HEK293 (cell line): ENCODE measurements at regions not wholly inside any gene's neighbourhood (a gene's known extent, or its start where the extent isn't known, plus 50 kb on each side); places are given as distances from the start of the nearest gene placed in this dataset.
"Not testable (repeated sequence)": the region's sequence is repeated elsewhere in the genome, so short reads cannot be mapped to it uniquely, and the experiment has no call there.

Source experiments
- CTCF ChIA-PET: fragments of 350-600 bp; formaldehyde crosslinking; extraction: SDS; loops from one replicate; lab custom pipeline; 2021; ENCODE audit warnings: antibody characterized with exemption; lab: Yijun Ruan, JAX
- POLR2A ChIA-PET: fragments of 300-600 bp; formaldehyde crosslinking; extraction: SDS; loops from one replicate; lab custom pipeline; 2020; ENCODE audit warnings: antibody characterized with exemption, inconsistent platforms; lab: Yijun Ruan, JAX
- H3K27ac ChIP-seq: fragments of 200-500 bp; sonication (Bioruptor generic); 2 replicates; pipeline ENCODE4 v1.5.1; 2014; ENCODE audit warnings: low read depth, low read length, control low read depth, inconsistent platforms; ENCODE audit errors: extremely low read depth
- H3K36me3 ChIP-seq, 2 experiments: fragments of 200-500 bp in 1 of 2; sonication (Bioruptor generic) in 1 of 2; 1 replicate in 1 of 2; 2 replicates in 1 of 2; pipeline ENCODE4 v1.5.1; 2014 to 2017; ENCODE audit warnings: inconsistent platforms in 2 of 2, low read length in 2 of 2; ENCODE audit not compliant: control insufficient read depth in 2 of 2, insufficient read depth in 1 of 2
- H3K4me1 ChIP-seq: fragments of 200-500 bp; sonication (Bioruptor generic); 2 replicates; pipeline ENCODE4 v1.5.1; 2014; ENCODE audit warnings: mild to moderate bottlenecking, low read length, inconsistent platforms; ENCODE audit not compliant: control insufficient read depth, insufficient read depth
- H3K4me3 ChIP-seq: 2 replicates; pipeline ENCODE4 v1.5.1; 2011; ENCODE audit warnings: low read depth, mild to moderate bottlenecking, control low read depth, low read length, moderate library complexity
- H3K9me3 ChIP-seq: fragments of 200-500 bp; sonication (Bioruptor generic); 2 replicates; pipeline ENCODE4 v1.5.1; 2014; ENCODE audit warnings: low read depth, low read length, inconsistent platforms; ENCODE audit not compliant: control insufficient read depth, insufficient read depth
- BCL6B ChIP-seq: fragments of 450-650 bp; formaldehyde crosslinking; IDR thresholded peaks from 2 replicates; pipeline ENCODE4 v1.5.1; 2017; ENCODE audit warnings: missing biosample characterization, missing genetic modification characterization
- KLF8 ChIP-seq: fragments of 450-650 bp; formaldehyde crosslinking; IDR thresholded peaks from 2 replicates; pipeline ENCODE4 v1.5.1; 2016; ENCODE audit warnings: missing biosample characterization, missing genetic modification characterization
- KLF9 ChIP-seq: fragments of 450-650 bp; formaldehyde crosslinking; IDR thresholded peaks from 2 replicates; pipeline ENCODE4 v1.5.1; 2016; ENCODE audit warnings: missing biosample characterization, missing genetic modification characterization, low read depth
- MZF1 ChIP-seq: fragments of 450-650 bp; formaldehyde crosslinking; IDR thresholded peaks from 2 replicates; pipeline ENCODE4 v1.5.1; 2017; ENCODE audit warnings: missing biosample characterization, missing genetic modification characterization, borderline replicate concordance
- OSR2 ChIP-seq: fragments of 450-650 bp; formaldehyde crosslinking; IDR thresholded peaks from 2 replicates; pipeline ENCODE4 v1.5.1; 2016; ENCODE audit warnings: missing biosample characterization, missing genetic modification characterization
- SP7 ChIP-seq: fragments of 450-650 bp; formaldehyde crosslinking; IDR thresholded peaks from 2 replicates; pipeline ENCODE4 v1.5.1; 2016; ENCODE audit warnings: missing biosample characterization, missing genetic modification characterization
- ZBTB21 ChIP-seq: fragments of 450-650 bp; formaldehyde crosslinking; IDR thresholded peaks from 2 replicates; pipeline ENCODE4 v1.5.1; 2017; ENCODE audit warnings: missing biosample characterization, missing genetic modification characterization
- ZBTB6 ChIP-seq: fragments of 450-650 bp; formaldehyde crosslinking; IDR thresholded peaks from 2 replicates; pipeline ENCODE4 v1.5.1; 2017; ENCODE audit warnings: missing biosample characterization, missing genetic modification characterization
- ZEB2 ChIP-seq: fragments of 450-650 bp; formaldehyde crosslinking; IDR thresholded peaks from 2 replicates; pipeline ENCODE4 v1.5.1; 2016; ENCODE audit warnings: missing biosample characterization, missing genetic modification characterization
- ZNF146 ChIP-seq: fragments of 450-650 bp; formaldehyde crosslinking; IDR thresholded peaks from 2 replicates; pipeline ENCODE4 v1.5.1; 2016; ENCODE audit warnings: missing biosample characterization, missing genetic modification characterization
- ZNF16 ChIP-seq: fragments of 450-650 bp; formaldehyde crosslinking; IDR thresholded peaks from 2 replicates; pipeline ENCODE4 v1.5.1; 2016; ENCODE audit warnings: low read depth, missing biosample characterization, missing genetic modification characterization
- ZNF175 ChIP-seq: fragments of 450-650 bp; formaldehyde crosslinking; IDR thresholded peaks from 2 replicates; pipeline ENCODE4 v1.5.1; 2016; ENCODE audit warnings: missing biosample characterization, missing genetic modification characterization
- ZNF211 ChIP-seq: fragments of 450-650 bp; formaldehyde crosslinking; IDR thresholded peaks from 2 replicates; pipeline ENCODE4 v1.5.1; 2016; ENCODE audit warnings: low read depth, missing biosample characterization, missing genetic modification characterization
- ZNF23 ChIP-seq: fragments of 450-650 bp; formaldehyde crosslinking; IDR thresholded peaks from 2 replicates; pipeline ENCODE4 v1.5.1; 2016; ENCODE audit warnings: missing biosample characterization, missing genetic modification characterization, borderline replicate concordance
- ZNF501 ChIP-seq: fragments of 450-650 bp; formaldehyde crosslinking; IDR thresholded peaks from 2 replicates; pipeline ENCODE4 v1.5.1; 2016; ENCODE audit warnings: missing biosample characterization, missing genetic modification characterization
- ZNF571 ChIP-seq: fragments of 450-650 bp; formaldehyde crosslinking; IDR thresholded peaks from 2 replicates; pipeline ENCODE4 v1.5.0; 2017; ENCODE audit warnings: missing biosample characterization, missing genetic modification characterization
- ZNF585B ChIP-seq: fragments of 450-650 bp; formaldehyde crosslinking; IDR thresholded peaks from 2 replicates; pipeline ENCODE4 v1.5.1; 2016; ENCODE audit warnings: missing biosample characterization, missing genetic modification characterization
- ZNF843 ChIP-seq: fragments of 450-650 bp; formaldehyde crosslinking; IDR thresholded peaks from 2 replicates; pipeline ENCODE4 v1.5.1; 2016; ENCODE audit warnings: missing biosample characterization, missing genetic modification characterization
- ZSCAN23 ChIP-seq: fragments of 450-650 bp; formaldehyde crosslinking; IDR thresholded peaks from 2 replicates; pipeline ENCODE4 v1.5.1; 2016; ENCODE audit warnings: missing biosample characterization, missing genetic modification characterization
- TF ChIP-seq, protein P1 (sequence below): fragments of 450-650 bp; formaldehyde crosslinking; IDR thresholded peaks from 2 replicates; pipeline ENCODE4 v1.5.1; 2016; ENCODE audit warnings: missing biosample characterization, missing genetic modification characterization
- TF ChIP-seq, protein P2 (sequence below): fragments of 450-650 bp; formaldehyde crosslinking; IDR thresholded peaks from 2 replicates; pipeline ENCODE4 v1.5.1; 2017; ENCODE audit warnings: missing biosample characterization, missing genetic modification characterization
- TF ChIP-seq, protein P3 (sequence below): fragments of 450-650 bp; formaldehyde crosslinking; IDR thresholded peaks from 2 replicates; pipeline ENCODE4 v1.5.1; 2017; ENCODE audit warnings: missing biosample characterization, missing genetic modification characterization

DNA sequence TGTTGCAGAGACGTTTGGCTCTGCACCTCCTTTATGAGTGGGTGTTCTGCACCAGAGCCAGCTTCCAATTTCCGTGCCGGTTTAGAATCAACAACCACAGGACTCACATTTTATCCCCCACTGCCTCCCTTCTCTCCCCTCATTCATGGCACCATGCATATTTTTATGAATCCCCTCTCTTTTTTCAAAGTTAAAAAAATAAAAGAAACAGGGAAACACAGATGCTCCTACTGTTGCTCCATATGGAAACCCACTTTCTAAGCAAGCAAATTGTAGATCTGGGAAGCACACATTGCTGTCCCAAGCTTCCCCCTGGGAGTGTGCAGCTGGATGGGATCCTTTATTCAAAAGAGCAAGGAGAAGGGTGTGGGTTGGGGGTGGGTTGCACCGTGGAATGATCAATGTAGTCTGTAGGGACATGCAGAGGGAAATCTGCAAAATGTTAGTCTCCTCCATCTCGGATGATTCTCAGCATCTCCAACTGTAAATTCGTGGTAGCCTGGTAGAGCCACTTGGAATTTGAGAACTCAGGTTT, 410.0 kb upstream of the ADAMTSL1 start:
- H3K9me3 ChIP-seq, result no peaks in the 10 kb centered on the region
- CTCF ChIA-PET, result interaction anchor here (0.7 to 1.1 kb wide), 3 partner anchors 20 to 249 kb away, joined by 3 read pairs; no protein-coding TSS in a partner anchor
- POLR2A ChIA-PET, result no interaction called here
- TF ChIP-seq ZSCAN23 (tag by site-specific recombination) (no peak), KLF8 (tag by site-specific recombination) (no peak), ZNF571 (tag by site-specific recombination) (no peak), MZF1 (peak; percentile 49; the same call in 1 of the 2 replicates), ZNF585B (tag by site-specific recombination) (peak; percentile 54), BCL6B (tag by site-specific recombination) (no peak), ZNF501 (tag by site-specific recombination) (no peak)
- H3K27ac ChIP-seq, result no peak overlapping the region
- H3K4me1 ChIP-seq, result no peaks in the 10 kb centered on the region
- H3K36me3 ChIP-seq, result no peaks in the 10 kb centered on the region
- H3K4me3 ChIP-seq, result no peak overlapping the region

GRCh38 chr9:18066608-18067007, 407.3 kb upstream of the ADAMTSL1 start:
- CTCF ChIA-PET, result interaction anchor here (1.1 to 1.5 kb wide), 2 partner anchors 76 to 256 kb away, joined by 3 to 4 read pairs; no protein-coding TSS in a partner anchor
- H3K36me3 ChIP-seq, H3K4me3 ChIP-seq, POLR2A ChIA-PET: not testable (repeated sequence)
- peak; percentile 92 for TF ChIP-seq ZNF146
- TF ChIP-seq, all 188 proteins: peak for 1; not testable (repeated sequence) for 187
- H3K9me3 ChIP-seq, H3K27ac ChIP-seq, H3K4me1 ChIP-seq: not testable (repeated sequence)

DNA sequence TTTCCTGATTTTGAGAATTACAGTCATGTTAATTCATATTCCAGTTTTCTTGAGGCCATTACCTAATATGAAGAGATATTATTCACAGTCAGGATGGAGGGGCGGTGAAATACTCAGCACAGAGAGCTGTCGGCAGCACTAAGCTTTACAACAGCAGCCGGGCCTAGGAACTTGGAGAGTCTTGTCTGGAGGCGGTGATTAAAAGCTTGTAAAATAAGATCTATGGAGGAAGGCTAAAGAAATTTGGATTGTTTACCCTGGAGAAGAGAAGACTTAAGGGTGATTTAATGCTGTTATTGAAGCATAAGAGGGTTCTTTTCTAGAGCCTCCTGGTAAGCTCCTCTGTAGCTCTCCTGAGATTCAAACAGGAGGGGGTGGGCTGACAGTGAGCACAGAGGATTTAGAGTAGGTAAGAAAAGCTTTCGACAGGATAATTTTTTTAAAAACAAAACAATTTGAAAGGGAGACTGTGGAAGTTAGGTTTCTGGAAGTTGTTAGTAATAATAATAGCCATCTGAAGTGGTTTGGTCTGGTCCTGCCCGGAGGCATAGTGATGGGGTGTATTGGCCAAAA, 406.3 kb upstream of the ADAMTSL1 start:
- ChIA-PET POLR2A (no interaction called here), CTCF (interaction anchor here (1.0 to 1.1 kb wide), 2 partner anchors 75 to 78 kb away, joined by 3 read pairs; no protein-coding TSS in a partner anchor)
- H3K36me3 ChIP-seq, result no peaks in the 10 kb centered on the region
- H3K4me3 ChIP-seq, result no peak overlapping the region
- H3K4me1 ChIP-seq, result no peaks in the 10 kb centered on the region
- no peak overlapping the region for H3K27ac ChIP-seq
- H3K9me3 ChIP-seq, result no peaks in the 10 kb centered on the region
- TF ChIP-seq ZEB2 (tag by site-specific recombination), result no peak
- no peak for TF ChIP-seq KLF9
- TF ChIP-seq, protein P1, sequence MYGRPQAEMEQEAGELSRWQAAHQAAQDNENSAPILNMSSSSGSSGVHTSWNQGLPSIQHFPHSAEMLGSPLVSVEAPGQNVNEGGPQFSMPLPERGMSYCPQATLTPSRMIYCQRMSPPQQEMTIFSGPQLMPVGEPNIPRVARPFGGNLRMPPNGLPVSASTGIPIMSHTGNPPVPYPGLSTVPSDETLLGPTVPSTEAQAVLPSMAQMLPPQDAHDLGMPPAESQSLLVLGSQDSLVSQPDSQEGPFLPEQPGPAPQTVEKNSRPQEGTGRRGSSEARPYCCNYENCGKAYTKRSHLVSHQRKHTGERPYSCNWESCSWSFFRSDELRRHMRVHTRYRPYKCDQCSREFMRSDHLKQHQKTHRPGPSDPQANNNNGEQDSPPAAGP (tag by site-specific recombination), result no peak
- TF ChIP-seq, protein P2, sequence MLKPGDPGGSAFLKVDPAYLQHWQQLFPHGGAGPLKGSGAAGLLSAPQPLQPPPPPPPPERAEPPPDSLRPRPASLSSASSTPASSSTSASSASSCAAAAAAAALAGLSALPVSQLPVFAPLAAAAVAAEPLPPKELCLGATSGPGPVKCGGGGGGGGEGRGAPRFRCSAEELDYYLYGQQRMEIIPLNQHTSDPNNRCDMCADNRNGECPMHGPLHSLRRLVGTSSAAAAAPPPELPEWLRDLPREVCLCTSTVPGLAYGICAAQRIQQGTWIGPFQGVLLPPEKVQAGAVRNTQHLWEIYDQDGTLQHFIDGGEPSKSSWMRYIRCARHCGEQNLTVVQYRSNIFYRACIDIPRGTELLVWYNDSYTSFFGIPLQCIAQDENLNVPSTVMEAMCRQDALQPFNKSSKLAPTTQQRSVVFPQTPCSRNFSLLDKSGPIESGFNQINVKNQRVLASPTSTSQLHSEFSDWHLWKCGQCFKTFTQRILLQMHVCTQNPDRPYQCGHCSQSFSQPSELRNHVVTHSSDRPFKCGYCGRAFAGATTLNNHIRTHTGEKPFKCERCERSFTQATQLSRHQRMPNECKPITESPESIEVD (tag by site-specific recombination), result peak; percentile 85
- no peak for TF ChIP-seq ZNF211 (tag by site-specific recombination)
- no peak for TF ChIP-seq ZNF16 (tag by site-specific recombination)
- no peak for TF ChIP-seq ZNF23
- TF ChIP-seq ZNF843, result peak; percentile 55; the same call in 1 of the 2 replicates
- TF ChIP-seq OSR2 (tag by site-specific recombination), result peak; percentile 52; the same call in 1 of the 2 replicates
- TF ChIP-seq, protein P3, sequence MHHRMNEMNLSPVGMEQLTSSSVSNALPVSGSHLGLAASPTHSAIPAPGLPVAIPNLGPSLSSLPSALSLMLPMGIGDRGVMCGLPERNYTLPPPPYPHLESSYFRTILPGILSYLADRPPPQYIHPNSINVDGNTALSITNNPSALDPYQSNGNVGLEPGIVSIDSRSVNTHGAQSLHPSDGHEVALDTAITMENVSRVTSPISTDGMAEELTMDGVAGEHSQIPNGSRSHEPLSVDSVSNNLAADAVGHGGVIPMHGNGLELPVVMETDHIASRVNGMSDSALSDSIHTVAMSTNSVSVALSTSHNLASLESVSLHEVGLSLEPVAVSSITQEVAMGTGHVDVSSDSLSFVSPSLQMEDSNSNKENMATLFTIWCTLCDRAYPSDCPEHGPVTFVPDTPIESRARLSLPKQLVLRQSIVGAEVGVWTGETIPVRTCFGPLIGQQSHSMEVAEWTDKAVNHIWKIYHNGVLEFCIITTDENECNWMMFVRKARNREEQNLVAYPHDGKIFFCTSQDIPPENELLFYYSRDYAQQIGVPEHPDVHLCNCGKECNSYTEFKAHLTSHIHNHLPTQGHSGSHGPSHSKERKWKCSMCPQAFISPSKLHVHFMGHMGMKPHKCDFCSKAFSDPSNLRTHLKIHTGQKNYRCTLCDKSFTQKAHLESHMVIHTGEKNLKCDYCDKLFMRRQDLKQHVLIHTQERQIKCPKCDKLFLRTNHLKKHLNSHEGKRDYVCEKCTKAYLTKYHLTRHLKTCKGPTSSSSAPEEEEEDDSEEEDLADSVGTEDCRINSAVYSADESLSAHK, result 0 out of 2 replicates have a peak, but pooled peaks have one; percentile 14
- TF ChIP-seq ZBTB6 (tag by site-specific recombination), result peak; percentile 55; the same call in 1 of the 2 replicates
- 0 out of 2 replicates have a peak, but pooled peaks have one; percentile 16 for TF ChIP-seq SP7 (tag by site-specific recombination)
- TF ChIP-seq ZBTB21 (tag by site-specific recombination), result no peak
- no peak for TF ChIP-seq ZNF175 (tag by site-specific recombination)
